SHP77 treated with DMSO at 0.1 percent for 48 hours (cell line): ENCODE measurements at regions not wholly inside any gene's neighbourhood (a gene's known extent, or its start where the extent isn't known, plus 50 kb on each side); places are given as distances from the start of the nearest gene placed in this dataset.

Source experiments
- DNase-seq: peaks from one replicate; lab custom pipeline; 2025; lab: John Stamatoyannopoulos, UW

- no peak for DNase-seq
Measured at GRCh38 chr10:109203646-109204353, 719.5 kb downstream of the XPNPEP1 start.

- DNase-seq, result no peak
Measured at GRCh38 chr10:109202111-109202510, 721.2 kb downstream of the XPNPEP1 start.

- no peak for DNase-seq
Measured at GRCh38 chr10:109200646-109201045, 722.7 kb downstream of the XPNPEP1 start.

- no peak for DNase-seq
Measured at GRCh38 chr10:109191823-109192222, 731.5 kb downstream of the XPNPEP1 start.

GRCh38 chr10:109191341-109191740 lies 732.0 kb downstream of the XPNPEP1 start:
- no peak for DNase-seq

- DNase-seq, result no peak
Measured at GRCh38 chr10:109187677-109188076, 735.6 kb downstream of the XPNPEP1 start.

- DNase-seq, result no peak
Measured at GRCh38 chr10:109183366-109183765, 739.9 kb downstream of the XPNPEP1 start.

- no peak for DNase-seq
Measured at GRCh38 chr10:109178591-109178990, 744.7 kb downstream of the XPNPEP1 start.

GRCh38 chr10:109174526-109174925 lies 748.8 kb downstream of the XPNPEP1 start:
- DNase-seq, result no peak

GRCh38 chr10:109173937-109174336 lies 749.4 kb downstream of the XPNPEP1 start:
- no peak for DNase-seq

- DNase-seq, result no peak
Measured at GRCh38 chr10:109173121-109173520, 750.2 kb downstream of the XPNPEP1 start.

GRCh38 chr10:109166935-109167334 lies 756.4 kb downstream of the XPNPEP1 start:
- no peak for DNase-seq

GRCh38 chr10:109159351-109159750 lies 764.0 kb downstream of the XPNPEP1 start:
- DNase-seq, result no peak

- DNase-seq, result no peak
Measured at GRCh38 chr10:109156396-109156795, 766.9 kb downstream of the XPNPEP1 start.

GRCh38 chr10:109149666-109150350 lies 773.5 kb downstream of the XPNPEP1 start:
- no peak for DNase-seq

GRCh38 chr10:109127363-109127762 lies 795.9 kb downstream of the XPNPEP1 start:
- no peak for DNase-seq

GRCh38 chr10:109126541-109126940 lies 796.8 kb downstream of the XPNPEP1 start:
- DNase-seq, result no peak

GRCh38 chr10:109126016-109126415 lies 797.3 kb downstream of the XPNPEP1 start:
- no peak for DNase-seq

- DNase-seq, result no peak
Measured at GRCh38 chr10:109115179-109115578, 808.1 kb downstream of the XPNPEP1 start.

GRCh38 chr10:109114579-109114978 lies 808.7 kb downstream of the XPNPEP1 start:
- no peak for DNase-seq

GRCh38 chr10:109106604-109107003 lies 816.7 kb downstream of the XPNPEP1 start:
- DNase-seq, result no peak

GRCh38 chr10:109105725-109106124 lies 817.6 kb downstream of the XPNPEP1 start:
- no peak for DNase-seq

- no peak for DNase-seq
Measured at GRCh38 chr10:109104806-109105205, 818.5 kb downstream of the XPNPEP1 start.

GRCh38 chr10:109103278-109103677 lies 820.0 kb downstream of the XPNPEP1 start:
- DNase-seq, result no peak
